HG03095 (cell line): ENCODE measurements at regions not wholly inside any gene's neighbourhood (a gene's known extent, or its start where the extent isn't known, plus 50 kb on each side); places are given as distances from the start of the nearest gene placed in this dataset.

Source experiments
- ATAC-seq: cut with Tn5 transposase; IDR thresholded peaks from one replicate; pipeline ENCODE4 v1.9.1; 2021; ENCODE audit warnings: moderate library complexity; ENCODE audit not compliant: unreplicated experiment

DNA sequence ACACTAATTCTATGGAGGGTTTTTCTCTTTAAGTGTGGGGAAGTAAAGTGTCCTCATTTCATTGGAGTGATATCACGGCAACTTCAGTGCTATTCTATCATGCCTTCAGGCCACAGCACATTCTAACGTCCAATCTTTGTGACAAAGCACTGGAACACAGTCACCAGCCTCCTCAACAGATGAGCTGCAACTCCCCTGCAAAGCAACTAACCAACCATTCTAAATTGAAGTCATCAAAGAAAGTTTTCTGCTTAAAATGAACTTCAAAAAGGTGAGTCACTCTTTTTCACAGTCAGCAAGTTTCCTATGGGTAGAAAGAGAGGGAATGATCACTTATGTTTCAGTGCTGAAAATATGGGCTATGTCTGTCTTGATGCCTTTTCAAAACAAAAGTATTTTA is 190.8 kb downstream of the ELAVL2 start:
- ATAC-seq = no peak

DNA sequence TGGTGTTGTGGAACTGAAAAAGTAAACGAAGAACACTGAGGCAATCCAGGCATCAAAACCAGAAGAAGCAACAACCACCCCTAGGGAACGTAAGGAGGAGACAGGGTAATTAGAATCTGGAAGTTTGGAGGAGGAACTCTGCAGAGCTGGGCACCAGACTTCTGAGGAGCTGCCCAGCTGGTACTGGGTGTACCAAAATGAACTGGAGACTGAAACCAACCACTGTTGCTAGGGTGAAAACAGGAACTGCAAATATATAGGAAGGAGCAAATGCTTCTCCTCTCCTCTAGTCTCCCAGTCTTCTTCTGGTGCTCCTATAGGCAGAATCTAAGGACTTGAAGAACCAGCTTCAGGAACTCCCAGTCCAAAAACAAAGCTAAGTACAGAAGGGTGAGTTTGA is 189.8 kb downstream of the ELAVL2 start:
- ATAC-seq = no peak

DNA sequence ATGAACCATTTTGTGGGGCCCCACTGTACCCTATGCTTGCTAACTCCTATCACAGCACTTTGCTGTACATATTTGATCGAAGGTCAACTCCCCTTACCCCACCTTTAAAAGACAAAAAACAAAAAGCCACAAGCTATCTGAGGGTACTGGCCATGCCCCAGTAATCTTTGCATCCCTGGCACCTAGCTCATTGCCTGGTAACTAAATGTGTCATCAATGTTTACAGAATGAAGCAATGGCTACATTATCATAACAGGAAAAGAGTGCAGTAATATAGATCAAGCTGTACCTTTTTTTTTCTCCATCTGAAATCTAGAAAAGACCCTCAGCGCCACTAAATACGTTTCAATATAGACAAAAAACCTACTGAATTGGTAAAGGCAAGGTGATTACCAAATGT is 188.0 kb downstream of the ELAVL2 start:
- ATAC-seq = no peak

DNA sequence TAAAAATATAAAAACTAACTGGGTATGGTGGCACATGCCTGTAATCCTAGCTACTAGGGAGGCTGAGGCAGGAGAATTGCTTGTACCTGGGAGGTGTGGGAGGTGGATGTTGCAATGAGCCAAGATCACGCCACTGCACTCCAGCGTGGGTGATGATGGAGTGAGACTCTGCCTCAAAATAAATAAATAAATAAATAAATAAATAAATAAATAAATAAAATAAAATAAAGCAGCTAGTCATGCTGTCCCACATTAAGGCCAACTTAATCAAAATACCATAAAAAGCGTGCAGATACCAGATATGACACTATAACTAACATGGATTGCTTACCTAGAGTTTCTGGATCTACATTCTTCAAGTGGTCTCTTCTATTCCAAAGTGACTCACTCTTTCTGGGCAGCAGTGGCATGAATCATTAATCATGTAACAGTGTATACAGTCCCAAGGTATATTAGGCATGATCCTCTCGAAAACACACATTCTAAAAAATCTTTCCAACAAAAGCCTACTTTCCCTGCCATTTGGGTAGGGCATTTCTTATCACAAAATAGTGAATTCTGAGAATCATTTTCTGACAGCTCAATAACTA is 187.1 kb downstream of the ELAVL2 start:
- ATAC-seq = no peak
